OCI-LY7 (cell line): ENCODE measurements at regions not wholly inside any gene's neighbourhood (a gene's known extent, or its start where the extent isn't known, plus 50 kb on each side); places are given as distances from the start of the nearest gene placed in this dataset.
"Not testable (repeated sequence)": the region's sequence is repeated elsewhere in the genome, so short reads cannot be mapped to it uniquely, and the experiment has no call there.

Source experiments
- BruUV-seq: library from RNA; stranded (reverse); fragments of 400-500 nt; replicated peaks from 2 replicates; lab custom pipeline; 2021; lab: Mats Ljungman, UMichigan
- CTCF ChIA-PET: fragments of 300-600 bp; sonication (Branson Sonifier 250); formaldehyde crosslinking; loops from one replicate; lab custom pipeline; 2022; ENCODE audit warnings: antibody characterized with exemption; ENCODE audit not compliant: unreplicated experiment; lab: Charles Lee
- POLR2A ChIA-PET: fragments of 300-600 bp; sonication (Branson Sonifier 250); formaldehyde crosslinking; loops from one replicate; lab custom pipeline; 2022; ENCODE audit warnings: antibody characterized with exemption; lab: Charles Lee
- DNase-seq: peaks from one replicate; pipeline ENCODE4 v3.0.0-alpha.2; 2015; ENCODE audit warnings: low spot score
- H2AFZ ChIP-seq: fragments of 200-600 bp; sonication (generic), shearing (Covaris generic); 2 replicates; pipeline ENCODE4 v1.6.1; 2014; ENCODE audit warnings: mild to moderate bottlenecking, antibody characterized with exemption, low read length, moderate library complexity
- H3K27ac ChIP-seq: fragments of 200-600 bp; sonication (generic); 2 replicates; pipeline ENCODE4 v1.5.1; 2014; ENCODE audit warnings: mixed run types, low read depth, mild to moderate bottlenecking, moderate library complexity, low read length, inconsistent platforms; ENCODE audit not compliant: poor library complexity, severe bottlenecking
- H3K36me3 ChIP-seq: fragments of 200-600 bp; sonication (generic); 2 replicates; pipeline ENCODE4 v1.6.1; 2014; ENCODE audit warnings: mild to moderate bottlenecking, antibody characterized with exemption, low read length, moderate library complexity, mixed read lengths; ENCODE audit not compliant: insufficient read depth
- H3K4me1 ChIP-seq: fragments of 200-600 bp; sonication (generic); 2 replicates; pipeline ENCODE4 v1.5.1; 2014; ENCODE audit warnings: mild to moderate bottlenecking, low read length; ENCODE audit not compliant: insufficient read depth, poor library complexity, severe bottlenecking
- H3K4me2 ChIP-seq: fragments of 200-600 bp; sonication (generic); 2 replicates; pipeline ENCODE4 v1.6.1; 2014; ENCODE audit warnings: mild to moderate bottlenecking, low read length
- H3K4me3 ChIP-seq: fragments of 200-600 bp; sonication (generic); 2 replicates; pipeline ENCODE4 v1.5.1; 2014; ENCODE audit warnings: mild to moderate bottlenecking, low read depth, low read length; ENCODE audit not compliant: poor library complexity, severe bottlenecking
- H3K79me2 ChIP-seq: fragments of 200-600 bp; sonication (generic); 2 replicates; pipeline ENCODE4 v1.6.1; 2016; ENCODE audit warnings: low read depth, mild to moderate bottlenecking, low read length, moderate library complexity, mixed read lengths; ENCODE audit not compliant: insufficient read depth
- H3K9me2 ChIP-seq: fragments of 200-600 bp; sonication (generic); 2 replicates; pipeline ENCODE4 v1.6.1; 2016; ENCODE audit warnings: mild to moderate bottlenecking, low read length, mixed read lengths; ENCODE audit not compliant: insufficient read depth
- H3K9me3 ChIP-seq: fragments of 200-600 bp; sonication (generic); 2 replicates; pipeline ENCODE4 v1.6.1; 2014; ENCODE audit warnings: mild to moderate bottlenecking, mixed run types, low read length, mixed read lengths
- H4K20me1 ChIP-seq: fragments of 200-600 bp; sonication (generic); 2 replicates; pipeline ENCODE4 v1.6.1; 2014; ENCODE audit warnings: mild to moderate bottlenecking, antibody characterized with exemption, low read length, moderate library complexity, mixed read lengths; ENCODE audit not compliant: insufficient read depth
- CTCF ChIP-seq: fragments of 200-600 bp; sonication (generic); conservative IDR thresholded peaks from 2 replicates; pipeline ENCODE4 v1.5.1; 2014; ENCODE audit warnings: mild to moderate bottlenecking, antibody characterized with exemption, low read length, moderate library complexity, mixed read lengths
- EZH2phosphoT487 ChIP-seq: fragments of 200-600 bp; sonication (generic); IDR thresholded peaks from 2 replicates; pipeline ENCODE4 v1.6.1; 2018; ENCODE audit warnings: low read depth, borderline replicate concordance, mild to moderate bottlenecking, mixed run types, antibody characterized with exemption, low read length, moderate library complexity, mixed read lengths
- intact Hi-C: fragments of 100-400 bp; cut with micrococcal nuclease; formaldehyde crosslinking; loops from one replicate; pipeline ENCODE4 v1.10.0; 2022; ENCODE audit not compliant: unreplicated experiment

- Histone ChIP-seq H3K9me2 (no peaks in the 10 kb centered on the region), H3K4me1 (peaks cover 79% of the 10 kb centered on the region), H3K36me3 (no peaks in the 10 kb centered on the region), H2AFZ (no peak overlapping the region), H4K20me1 (no peaks in the 10 kb centered on the region), H3K9me3 (0 out of 2 replicates have a peak, but pooled peaks cover 3% of the 10 kb centered on the region), H3K79me2 (peaks cover 7% of the 10 kb centered on the region; the same call in 1 of the 2 replicates), H3K4me3 (peak overlapping the region; percentile 62), H3K27ac (peak overlapping the region; percentile 99), H3K4me2 (peak overlapping the region; percentile 94)
- DNase-seq: peak; percentile 96
- BruUV-seq: no TSS peak
- CTCF ChIA-PET: interaction anchor here (1.0 to 2.0 kb wide), 4 partner anchors 15 to 36 kb away, joined by 3 to 9 read pairs (median 4); no protein-coding TSS in a partner anchor
- TF ChIP-seq CTCF (peak; percentile 44), EZH2phosphoT487 (no peak)
- POLR2A ChIA-PET: interaction anchor here (0.5 to 12.0 kb wide), 14 partner anchors 7 to 767 kb away, joined by 3 to 148 read pairs (median 6); no protein-coding TSS in a partner anchor
- intact Hi-C loops: loop anchor here (2.0 to 10.0 kb wide), 4 partner anchors 132 to 870 kb away; partner anchors contain the start of gene IGLL5
Measured at GRCh38 chr22:22164541-22165272, 79.9 kb upstream of the VPREB1 start.

GRCh38 chr22:22161924-22162851, 82.4 kb upstream of the VPREB1 start:
- H2AFZ ChIP-seq: no peak overlapping the region
- peak; percentile 95 for DNase-seq
- peaks cover 7% of the 10 kb centered on the region; the same call in 1 of the 2 replicates for H3K79me2 ChIP-seq
- no peaks in the 10 kb centered on the region for H3K9me2 ChIP-seq
- ChIA-PET CTCF (interaction anchor here (1.3 to 1.4 kb wide), 2 partner anchors 52 to 101 kb away, joined by 3 read pairs; no protein-coding TSS in a partner anchor), POLR2A (interaction anchor here (0.5 to 12.0 kb wide), 15 partner anchors 9 to 135 kb away, joined by 3 to 148 read pairs (median 7); no protein-coding TSS in a partner anchor)
- no peaks in the 10 kb centered on the region for H4K20me1 ChIP-seq
- H3K4me3 ChIP-seq: peak overlapping the region; percentile 66
- H3K9me3 ChIP-seq: 0 out of 2 replicates have a peak, but pooled peaks cover 4% of the 10 kb centered on the region
- H3K4me2 ChIP-seq: peak overlapping the region; percentile 94
- intact Hi-C loops: loop anchor here (1.0 to 10.0 kb wide), 3 partner anchors 34 to 873 kb away; partner anchors contain the start of gene IGLL5
- TSS peak; percentile 94 for BruUV-seq
- H3K36me3 ChIP-seq: no peaks in the 10 kb centered on the region
- peak overlapping the region; percentile 99 for H3K27ac ChIP-seq
- no peak for TF ChIP-seq EZH2phosphoT487
- no peak for TF ChIP-seq CTCF
- peaks cover 84% of the 10 kb centered on the region for H3K4me1 ChIP-seq

- H3K27ac ChIP-seq, H3K79me2 ChIP-seq, POLR2A ChIA-PET, H3K9me3 ChIP-seq, DNase-seq, H3K4me2 ChIP-seq, H2AFZ ChIP-seq, H3K9me2 ChIP-seq, H4K20me1 ChIP-seq, CTCF ChIA-PET, BruUV-seq, H3K4me3 ChIP-seq, H3K36me3 ChIP-seq: not testable (repeated sequence)
- H3K4me1 ChIP-seq: peaks cover 84% of the 10 kb centered on the region
- intact Hi-C loops: loop anchor here (1.0 to 10.0 kb wide), 3 partner anchors 36 to 874 kb away; partner anchors contain the start of gene IGLL5
Measured at GRCh38 chr22:22160768-22161167, 83.8 kb upstream of the VPREB1 start.
